ENCODE measurements at regions not wholly inside any gene's neighbourhood (a gene's known extent, or its start where the extent isn't known, plus 50 kb on each side); places are given as distances from the start of the nearest gene placed in this dataset.
"Not testable (repeated sequence)": the region's sequence is repeated elsewhere in the genome, so short reads cannot be mapped to it uniquely, and the experiment has no call there.

- Mint-ChIP-seq H3K27ac (no peak overlapping the region), H3K4me3 (no peak overlapping the region), H3K4me1 (ENCODE audit: low read depth) (no peaks in the 10 kb centered on the region), H3K36me3 (ENCODE audit: low read depth) (no peaks in the 10 kb centered on the region), H3K9me3 (peaks cover 1% of the 10 kb centered on the region), H3K27me3 (ENCODE audit: low read depth) (no peaks in the 10 kb centered on the region)
- DNase-seq = no peak
- intact Hi-C loops (cut with micrococcal nuclease) = no loop called here
- CTCF ChIA-PET = interaction anchor here (0.7 kb wide), 1 partner anchor 274 kb away, joined by 3 read pairs; no protein-coding TSS in a partner anchor
Observed at GRCh38 chr6:85240787-85241385, 209.0 kb upstream of the NT5E start.

- no peaks in the 10 kb centered on the region for H3K27me3 Mint-ChIP-seq (ENCODE audit: low read depth)
- H3K4me1 Mint-ChIP-seq (ENCODE audit: low read depth) = no peaks in the 10 kb centered on the region
- CTCF ChIA-PET = interaction anchor here (0.6 kb wide), 1 partner anchor 8 kb away, joined by 3 read pairs; no protein-coding TSS in a partner anchor
Observed at GRCh38 chr6:85237478-85237877, 212.4 kb upstream of the NT5E start.

GRCh38 chr6:85236636-85237035, 213.2 kb upstream of the NT5E start:
- no peak overlapping the region for H3K4me3 Mint-ChIP-seq
- CTCF ChIA-PET = interaction anchor here (0.6 kb wide), 1 partner anchor 94 kb away, joined by 3 read pairs; no protein-coding TSS in a partner anchor
- no peak for DNase-seq
- no peaks in the 10 kb centered on the region for H3K27me3 Mint-ChIP-seq (ENCODE audit: low read depth)
- no peak overlapping the region for H3K27ac Mint-ChIP-seq
- peaks cover 1% of the 10 kb centered on the region for H3K9me3 Mint-ChIP-seq
- intact Hi-C loops (cut with micrococcal nuclease) = no loop called here
- no peaks in the 10 kb centered on the region for H3K4me1 Mint-ChIP-seq (ENCODE audit: low read depth)
- no peaks in the 10 kb centered on the region for H3K36me3 Mint-ChIP-seq (ENCODE audit: low read depth)

More at GRCh38 chr6:85237478-85237877, 212.4 kb upstream of the NT5E start:
- Mint-ChIP-seq H3K36me3 (ENCODE audit: low read depth) (no peaks in the 10 kb centered on the region), H3K4me3 (no peak overlapping the region), H3K9me3 (peaks cover 1% of the 10 kb centered on the region), H3K27ac (no peak overlapping the region)
- intact Hi-C loops (cut with micrococcal nuclease) = no loop called here
- DNase-seq = no peak

- H3K36me3 Mint-ChIP-seq (ENCODE audit: low read depth); H3K27ac Mint-ChIP-seq; CTCF ChIA-PET; H3K4me3 Mint-ChIP-seq; DNase-seq; H3K4me1 Mint-ChIP-seq (ENCODE audit: low read depth); intact Hi-C loops (cut with micrococcal nuclease); H3K27me3 Mint-ChIP-seq (ENCODE audit: low read depth): not testable (repeated sequence)
- H3K9me3 Mint-ChIP-seq = peaks cover 25% of the 10 kb centered on the region
Observed at GRCh38 chr6:85227345-85227744, 222.5 kb upstream of the NT5E start.

GRCh38 chr6:85212794-85213193, 237.1 kb upstream of the NT5E start:
- H3K4me1 Mint-ChIP-seq (ENCODE audit: low read depth); H3K36me3 Mint-ChIP-seq (ENCODE audit: low read depth); H3K27me3 Mint-ChIP-seq (ENCODE audit: low read depth); CTCF ChIA-PET; intact Hi-C loops (cut with micrococcal nuclease); H3K27ac Mint-ChIP-seq; DNase-seq; H3K4me3 Mint-ChIP-seq: not testable (repeated sequence)
- peaks cover 33% of the 10 kb centered on the region for H3K9me3 Mint-ChIP-seq

DNA sequence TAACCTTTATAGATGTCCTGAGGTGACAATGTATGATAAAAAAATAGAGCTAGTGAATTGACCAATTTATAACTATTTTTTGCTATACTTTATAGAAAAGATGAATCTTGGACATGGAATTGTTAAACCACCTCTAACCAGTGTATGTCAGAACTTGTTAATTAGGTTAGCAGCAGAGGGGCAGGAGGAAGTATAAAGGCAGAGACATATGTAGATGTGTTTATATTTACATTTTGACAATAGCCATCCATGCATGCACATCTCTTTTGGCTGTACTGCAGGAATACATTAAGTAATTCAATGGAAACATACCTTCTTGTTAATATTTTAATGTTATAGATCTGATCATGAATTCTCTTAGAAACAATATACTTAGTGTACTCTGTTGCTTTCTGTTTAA, 254.6 kb upstream of the NT5E start:
- Mint-ChIP-seq H3K36me3 (ENCODE audit: low read depth) (no peaks in the 10 kb centered on the region), H3K27me3 (ENCODE audit: low read depth) (no peaks in the 10 kb centered on the region), H3K4me1 (ENCODE audit: low read depth) (no peaks in the 10 kb centered on the region), H3K4me3 (no peak overlapping the region), H3K9me3 (peaks cover 2% of the 10 kb centered on the region), H3K27ac (no peak overlapping the region)
- intact Hi-C loops (cut with micrococcal nuclease) = no loop called here
- DNase-seq = no peak
- CTCF ChIA-PET = no interaction called here

DNA sequence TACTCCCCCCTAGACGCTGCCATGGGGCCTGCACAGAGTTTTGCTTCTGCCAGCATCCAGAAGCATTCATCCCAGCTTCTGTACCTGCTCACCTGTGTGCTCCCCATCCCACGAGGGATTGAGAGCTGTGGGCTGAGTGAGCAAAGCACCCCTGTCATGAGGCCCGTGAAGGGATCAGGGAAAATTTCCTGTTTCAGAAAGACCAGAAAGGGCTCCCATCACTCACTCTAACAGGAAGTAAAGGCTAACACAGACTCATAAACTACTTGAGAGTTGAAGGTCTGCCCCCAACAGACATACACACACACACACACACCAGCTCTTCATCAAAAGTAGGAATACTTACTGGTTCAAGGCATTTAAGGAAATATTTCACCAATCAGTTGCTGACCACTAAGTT, 256.5 kb upstream of the NT5E start:
- DNase-seq = no peak
- Mint-ChIP-seq H3K27ac (no peak overlapping the region), H3K4me3 (no peak overlapping the region), H3K9me3 (peaks cover 6% of the 10 kb centered on the region), H3K4me1 (ENCODE audit: low read depth) (no peaks in the 10 kb centered on the region), H3K27me3 (ENCODE audit: low read depth) (no peaks in the 10 kb centered on the region), H3K36me3 (ENCODE audit: low read depth) (no peaks in the 10 kb centered on the region)
- intact Hi-C loops (cut with micrococcal nuclease) = no loop called here
- CTCF ChIA-PET = no interaction called here

DNA sequence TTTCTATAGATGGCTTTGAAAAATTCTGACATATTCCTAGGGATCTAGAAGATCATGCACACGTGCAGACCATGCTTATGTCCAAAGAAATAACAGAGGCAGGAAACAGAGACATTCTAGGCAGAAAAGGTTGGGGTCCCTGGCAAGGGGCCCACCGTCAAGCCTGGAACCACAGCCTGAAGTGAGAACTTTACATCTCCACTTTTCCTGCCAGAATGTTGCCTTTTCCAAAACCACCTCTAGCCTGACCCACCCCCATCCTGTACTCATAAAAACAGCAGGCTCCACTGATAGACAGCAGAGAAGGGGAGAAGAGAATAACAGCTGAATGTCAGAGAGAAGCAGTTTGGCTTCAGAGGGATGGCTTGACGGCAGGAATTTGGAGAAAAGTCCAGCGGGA, 257.3 kb upstream of the NT5E start:
- intact Hi-C loops (cut with micrococcal nuclease) = no loop called here
- CTCF ChIA-PET = no interaction called here
- H3K27ac Mint-ChIP-seq = no peak overlapping the region
- H3K9me3 Mint-ChIP-seq = peaks cover 5% of the 10 kb centered on the region
- no peaks in the 10 kb centered on the region for H3K36me3 Mint-ChIP-seq (ENCODE audit: low read depth)
- no peak for DNase-seq
- H3K4me3 Mint-ChIP-seq = no peak overlapping the region
- no peaks in the 10 kb centered on the region for H3K4me1 Mint-ChIP-seq (ENCODE audit: low read depth)
- no peaks in the 10 kb centered on the region for H3K27me3 Mint-ChIP-seq (ENCODE audit: low read depth)

GRCh38 chr6:85192186-85192585, 257.7 kb upstream of the NT5E start:
- Mint-ChIP-seq H3K4me3 (no peak overlapping the region), H3K27ac (no peak overlapping the region), H3K9me3 (peaks cover 4% of the 10 kb centered on the region), H3K4me1 (ENCODE audit: low read depth) (no peaks in the 10 kb centered on the region), H3K27me3 (ENCODE audit: low read depth) (no peaks in the 10 kb centered on the region), H3K36me3 (ENCODE audit: low read depth) (no peaks in the 10 kb centered on the region)
- DNase-seq = no peak
- intact Hi-C loops (cut with micrococcal nuclease) = no loop called here
- CTCF ChIA-PET = no interaction called here

DNA sequence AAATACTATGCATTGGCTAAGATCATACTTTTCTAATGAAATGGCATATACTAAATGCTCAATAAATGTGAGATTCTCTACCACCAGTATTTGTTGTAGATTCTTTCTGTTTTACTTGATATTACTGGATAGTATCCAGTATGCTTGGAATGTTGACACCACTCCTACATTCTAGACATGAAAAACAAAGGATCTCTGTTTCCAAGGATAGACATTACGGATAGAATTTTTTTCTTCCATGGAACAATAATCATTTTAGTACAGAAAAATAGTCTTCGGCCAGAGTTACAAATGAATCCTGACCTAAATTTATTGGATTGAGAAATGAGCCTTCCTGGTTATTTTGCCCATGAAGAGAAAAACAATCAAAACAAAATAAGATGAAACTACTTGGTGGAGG, 258.2 kb upstream of the NT5E start:
- Mint-ChIP-seq H3K27me3 (ENCODE audit: low read depth) (no peaks in the 10 kb centered on the region), H3K36me3 (ENCODE audit: low read depth) (no peaks in the 10 kb centered on the region)
- CTCF ChIA-PET = no interaction called here

GRCh38 chr6:85186546-85187175, 263.2 kb upstream of the NT5E start:
- Mint-ChIP-seq H3K4me3 (no peak overlapping the region), H3K36me3 (ENCODE audit: low read depth) (no peaks in the 10 kb centered on the region), H3K27me3 (ENCODE audit: low read depth) (no peaks in the 10 kb centered on the region), H3K27ac (no peak overlapping the region), H3K4me1 (ENCODE audit: low read depth) (no peaks in the 10 kb centered on the region), H3K9me3 (peaks cover 6% of the 10 kb centered on the region)
- DNase-seq = no peak
- CTCF ChIA-PET = no interaction called here
- intact Hi-C loops (cut with micrococcal nuclease) = no loop called here

More for the DNA sequence above, 258.2 kb upstream of the NT5E start:
- Mint-ChIP-seq H3K4me3 (no peak overlapping the region), H3K9me3 (peaks cover 4% of the 10 kb centered on the region), H3K27ac (no peak overlapping the region), H3K4me1 (ENCODE audit: low read depth) (no peaks in the 10 kb centered on the region)
- DNase-seq = no peak
- intact Hi-C loops (cut with micrococcal nuclease) = no loop called here

DNA sequence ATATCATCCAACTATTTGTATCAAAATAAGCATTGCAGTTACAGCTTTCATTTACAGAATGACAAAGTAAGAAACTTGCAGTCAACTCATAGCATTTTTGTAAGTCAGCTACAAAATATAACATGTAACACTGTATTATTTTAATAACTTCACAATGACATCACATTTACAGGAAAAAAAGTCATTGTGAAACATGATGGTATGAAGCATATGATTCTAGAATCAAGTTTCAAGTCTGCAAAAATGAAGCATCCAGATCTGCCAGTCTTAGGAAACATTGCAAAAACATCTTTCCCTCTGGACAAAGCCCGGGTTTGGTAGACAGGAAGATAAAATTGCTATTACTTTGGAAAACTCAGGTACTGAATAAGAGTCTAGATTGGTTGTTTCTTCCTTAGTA, 263.9 kb upstream of the NT5E start:
- Mint-ChIP-seq H3K4me3 (no peak overlapping the region), H3K9me3 (peaks cover 6% of the 10 kb centered on the region), H3K27me3 (ENCODE audit: low read depth) (no peaks in the 10 kb centered on the region), H3K36me3 (ENCODE audit: low read depth) (no peaks in the 10 kb centered on the region), H3K4me1 (ENCODE audit: low read depth) (no peaks in the 10 kb centered on the region), H3K27ac (no peak overlapping the region)
- CTCF ChIA-PET = no interaction called here
- intact Hi-C loops (cut with micrococcal nuclease) = no loop called here
- no peak for DNase-seq

DNA sequence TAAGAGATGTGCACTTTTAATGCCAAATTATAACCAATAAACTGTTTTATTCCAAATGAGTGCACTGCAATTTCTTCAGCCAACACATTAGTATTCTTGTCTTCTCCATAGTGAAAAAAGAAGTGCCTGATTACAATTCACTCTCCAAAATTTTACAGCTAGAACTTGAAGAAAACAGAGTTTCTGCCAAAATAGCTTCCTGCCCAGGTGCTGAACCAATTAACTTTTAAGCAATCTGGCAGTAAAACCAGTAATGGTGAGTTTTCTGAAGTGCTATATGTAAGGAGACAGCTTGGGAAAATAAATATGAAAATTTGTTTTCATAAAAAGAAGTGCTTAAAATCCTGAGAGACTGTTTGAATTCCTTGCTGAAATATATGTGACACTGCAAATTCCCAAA, 266.0 kb upstream of the NT5E start:
- no peak overlapping the region for H3K27ac Mint-ChIP-seq
- H3K9me3 Mint-ChIP-seq = peaks cover 1% of the 10 kb centered on the region
- no peaks in the 10 kb centered on the region for H3K27me3 Mint-ChIP-seq (ENCODE audit: low read depth)
- H3K36me3 Mint-ChIP-seq (ENCODE audit: low read depth) = no peaks in the 10 kb centered on the region
- H3K4me1 Mint-ChIP-seq (ENCODE audit: low read depth) = no peaks in the 10 kb centered on the region
- intact Hi-C loops (cut with micrococcal nuclease) = no loop called here
- no peak for DNase-seq
- CTCF ChIA-PET = no interaction called here
- H3K4me3 Mint-ChIP-seq = no peak overlapping the region

All from activated naive CD4-positive, alpha-beta T cell treated with anti-CD3 and anti-CD28 coated beads for 36 hours (primary cell).